NCI-H526 (cell line): ENCODE measurements at regions not wholly inside any gene's neighbourhood (a gene's known extent, or its start where the extent isn't known, plus 50 kb on each side); places are given as distances from the start of the nearest gene placed in this dataset.

Experiments
- DNase-seq, 2 experiments: peaks; one replicate each; lab custom pipeline; 2025; lab: John Stamatoyannopoulos, UW

- DNase-seq = peak; percentile 76 to 79
These were observed 58.4 kb upstream of the CXADR start for GRCh38 chr21:17454315-17455027.

- DNase-seq = peak in 1 of 2 experiments; percentile 21
These were observed 57.9 kb upstream of the CXADR start for GRCh38 chr21:17455028-17455353.

GRCh38 chr21:17455451-17455850 lies 57.4 kb upstream of the CXADR start:
- DNase-seq = peak in 1 of 2 experiments; percentile 7

DNA sequence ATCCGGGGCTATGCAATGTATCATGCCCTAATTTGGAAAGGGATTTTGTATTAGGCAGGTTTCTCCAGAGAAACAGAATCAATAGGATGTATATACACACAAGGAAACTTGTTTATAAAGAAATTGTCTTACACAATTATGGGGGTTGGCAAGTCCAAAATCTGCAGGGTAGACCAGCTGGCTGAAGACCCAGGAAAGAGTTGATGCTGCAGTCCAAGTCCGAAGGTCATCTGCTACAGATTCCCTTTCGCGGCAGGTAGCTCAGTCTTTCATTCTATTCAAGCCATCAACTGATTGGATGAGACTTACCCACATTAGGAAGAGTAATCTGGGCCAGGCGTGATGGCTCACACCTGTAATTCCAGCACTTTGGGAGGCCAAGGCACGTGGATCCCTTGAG lies 54.6 kb upstream of the CXADR start:
- DNase-seq = no peak

GRCh38 chr21:17460094-17460493 lies 52.7 kb upstream of the CXADR start:
- DNase-seq = no peak

DNA sequence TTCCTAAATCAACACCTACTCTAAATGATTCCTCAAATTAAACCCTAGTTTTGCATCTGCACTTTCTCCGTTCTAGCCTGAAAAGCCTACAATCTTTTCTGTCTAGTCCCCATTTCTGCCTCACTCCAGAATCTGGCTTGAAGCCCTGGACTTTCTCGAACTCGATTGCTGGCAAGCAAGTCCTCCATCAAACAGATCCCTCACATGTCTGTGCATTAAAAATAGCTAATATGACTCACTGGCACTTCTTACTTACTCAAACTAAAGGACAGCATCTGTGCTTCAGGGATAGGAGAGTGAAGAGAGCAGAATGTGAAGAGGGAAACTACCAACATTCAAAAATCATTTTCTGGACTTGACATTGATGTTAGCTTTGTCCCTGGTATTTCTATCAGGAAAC lies 51.8 kb upstream of the CXADR start:
- no peak for DNase-seq

- no peak for DNase-seq
These were observed 51.3 kb upstream of the CXADR start for GRCh38 chr21:17461582-17461981.

GRCh38 chr21:17462276-17462981 lies 50.4 kb upstream of the CXADR start:
- no peak for DNase-seq
